AG08395 (cell line): ENCODE measurements at regions not wholly inside any gene's neighbourhood (a gene's known extent, or its start where the extent isn't known, plus 50 kb on each side); places are given as distances from the start of the nearest gene placed in this dataset.

Experiments used
- DNase-seq: peaks from one replicate; pipeline ENCODE4 v3.0.0; 2012; ENCODE audit warnings: mixed read lengths, low spot score

GRCh38 chr6:106035655-106036054 is 50.5 kb upstream of the PRDM1 start:
- DNase-seq, result no peak

- DNase-seq, result no peak
Observed at GRCh38 chr6:106033806-106034205, 52.3 kb upstream of the PRDM1 start.

GRCh38 chr6:106027758-106028157 is 58.4 kb upstream of the PRDM1 start:
- DNase-seq, result no peak

GRCh38 chr6:106026748-106027715 is 59.1 kb upstream of the PRDM1 start:
- no peak for DNase-seq

GRCh38 chr6:106025655-106026054 is 60.5 kb upstream of the PRDM1 start:
- DNase-seq, result peak; percentile 13

DNA sequence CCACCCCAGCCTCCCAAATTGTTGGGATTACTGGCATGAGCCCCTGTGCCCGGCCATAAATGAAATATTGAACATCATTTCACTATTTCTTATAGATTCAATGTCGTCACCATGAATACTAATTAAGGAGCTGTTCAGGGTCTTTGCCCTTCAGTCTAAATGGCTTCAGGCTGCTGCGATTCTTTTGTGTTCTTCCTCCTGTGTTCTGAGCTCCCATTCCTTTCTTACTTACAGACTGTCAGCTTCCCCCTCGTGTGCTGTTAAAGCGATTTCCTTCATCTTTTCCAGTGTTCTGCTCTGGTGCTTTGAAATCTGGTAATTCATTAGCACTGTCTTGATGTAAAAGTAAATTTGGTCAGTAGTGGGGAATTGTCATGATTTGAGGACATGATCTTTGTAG is 63.3 kb upstream of the PRDM1 start:
- DNase-seq, result no peak

GRCh38 chr6:106017454-106017853 is 68.7 kb upstream of the PRDM1 start:
- DNase-seq, result no peak

DNA sequence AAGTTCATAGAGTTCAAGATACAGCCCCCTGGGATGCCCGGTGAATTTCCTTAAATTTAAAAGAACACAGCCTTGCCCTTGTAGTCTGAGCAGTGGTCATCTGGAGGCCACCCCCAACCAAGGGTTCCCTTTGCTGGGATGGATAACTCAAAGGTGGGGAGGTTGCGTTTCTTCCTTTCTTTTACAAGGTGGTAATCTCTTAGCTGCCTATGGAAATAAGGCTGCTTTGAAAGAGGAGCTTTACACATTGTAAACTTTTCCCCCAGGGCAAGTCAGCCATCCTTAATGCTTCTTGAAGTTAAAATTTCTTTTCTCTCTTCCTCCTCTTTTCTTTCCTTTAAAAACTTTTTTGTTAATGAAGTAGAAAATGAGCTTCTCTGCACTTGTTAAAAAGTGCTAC is 71.2 kb upstream of the PRDM1 start:
- DNase-seq, result no peak

DNA sequence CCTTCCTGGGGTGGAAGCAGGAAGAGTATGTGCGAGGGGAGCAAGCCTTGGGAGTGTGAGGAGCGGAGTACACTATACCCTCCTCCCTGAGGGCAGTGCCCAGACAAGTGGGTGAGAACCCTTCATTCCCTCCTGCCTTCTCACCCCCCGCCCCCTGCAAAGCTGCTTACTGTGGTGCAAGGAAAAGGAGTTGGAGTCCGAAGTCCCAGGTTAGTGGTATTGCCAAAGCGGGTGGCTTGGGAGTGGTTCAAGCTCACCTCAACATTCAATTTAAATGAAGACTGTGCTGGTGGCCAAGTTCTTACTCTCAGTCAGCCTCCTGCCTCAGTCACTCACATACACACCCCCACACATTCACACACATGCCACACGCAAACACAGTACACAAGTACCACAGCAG is 74.7 kb upstream of the PRDM1 start:
- no peak for DNase-seq

- DNase-seq, result no peak
Observed at GRCh38 chr6:106005954-106006353, 80.2 kb upstream of the PRDM1 start.

GRCh38 chr6:106005013-106005412 is 81.1 kb upstream of the PRDM1 start:
- no peak for DNase-seq

DNA sequence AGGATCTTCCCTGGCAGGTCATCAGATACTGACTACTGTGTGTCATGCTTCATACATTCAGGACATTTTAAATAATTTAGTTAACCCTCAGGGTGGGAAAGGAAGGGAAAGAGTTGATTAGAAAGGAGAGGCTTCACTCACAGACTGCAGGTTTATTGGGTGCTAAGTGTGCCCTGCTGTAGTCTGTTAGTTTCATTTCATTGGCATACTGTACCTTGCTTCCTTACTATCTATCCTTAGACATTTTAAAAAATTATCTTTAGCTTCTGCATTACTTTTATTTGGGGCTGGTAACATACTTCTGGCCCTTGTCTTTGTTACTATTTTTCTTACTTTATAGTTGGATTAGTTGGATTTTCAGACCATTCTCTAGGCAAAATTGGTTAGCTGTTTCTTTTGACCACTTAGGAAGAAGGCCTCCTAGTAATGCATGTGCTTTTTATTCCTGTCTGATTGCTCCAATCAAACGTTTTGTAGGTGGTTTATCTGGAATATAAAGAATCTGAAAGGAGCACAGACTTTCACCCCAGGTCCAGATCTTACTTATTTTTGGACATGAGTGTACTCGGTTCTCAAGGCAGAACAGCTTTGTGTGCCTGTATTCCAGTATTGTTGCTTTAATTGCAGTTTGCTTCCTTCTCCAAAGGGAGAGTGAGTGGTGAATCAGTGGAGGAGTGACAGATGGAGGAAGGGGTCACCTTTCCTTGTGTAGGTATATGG is 82.7 kb upstream of the PRDM1 start:
- no peak for DNase-seq

DNA sequence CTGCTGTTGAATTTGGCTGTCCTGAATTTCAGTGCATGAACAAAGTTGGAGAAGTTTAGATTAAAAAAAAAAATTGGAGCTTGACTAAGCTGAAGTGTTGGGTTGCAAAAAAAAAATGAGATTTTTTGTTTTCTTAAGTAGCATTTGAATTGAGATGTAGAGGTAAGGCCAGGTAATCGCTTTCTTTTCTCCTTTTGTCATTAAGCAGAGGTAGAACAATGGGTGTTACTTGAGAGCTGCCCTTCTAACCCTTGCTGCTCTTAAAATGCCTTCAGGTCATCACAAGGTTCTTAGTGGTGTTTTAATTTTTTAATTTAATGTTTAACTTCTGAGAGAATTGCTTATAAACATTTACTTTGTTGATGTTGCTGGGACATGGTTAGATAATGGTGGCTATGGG is 84.1 kb upstream of the PRDM1 start:
- no peak for DNase-seq

DNA sequence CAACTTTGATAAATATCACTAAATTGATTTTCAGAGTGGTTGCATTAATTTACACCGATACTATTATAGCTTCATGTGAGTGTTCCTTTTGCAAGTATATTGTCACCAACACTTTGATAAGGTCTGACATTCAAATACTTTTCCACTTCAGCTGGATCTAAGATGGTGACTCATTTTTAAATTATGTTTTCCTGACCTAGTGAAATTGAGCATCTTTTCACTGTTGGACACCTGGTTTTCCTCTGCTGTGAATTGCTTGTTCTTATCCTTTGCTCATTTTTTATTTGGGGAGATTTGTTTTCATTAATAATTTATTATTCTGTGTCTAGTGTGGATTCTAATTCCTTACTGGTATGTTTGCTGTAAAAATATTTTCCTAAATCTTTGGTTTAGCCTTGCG is 85.2 kb upstream of the PRDM1 start:
- no peak for DNase-seq

GRCh38 chr6:105997482-105997881 is 88.7 kb upstream of the PRDM1 start:
- DNase-seq, result no peak

DNA sequence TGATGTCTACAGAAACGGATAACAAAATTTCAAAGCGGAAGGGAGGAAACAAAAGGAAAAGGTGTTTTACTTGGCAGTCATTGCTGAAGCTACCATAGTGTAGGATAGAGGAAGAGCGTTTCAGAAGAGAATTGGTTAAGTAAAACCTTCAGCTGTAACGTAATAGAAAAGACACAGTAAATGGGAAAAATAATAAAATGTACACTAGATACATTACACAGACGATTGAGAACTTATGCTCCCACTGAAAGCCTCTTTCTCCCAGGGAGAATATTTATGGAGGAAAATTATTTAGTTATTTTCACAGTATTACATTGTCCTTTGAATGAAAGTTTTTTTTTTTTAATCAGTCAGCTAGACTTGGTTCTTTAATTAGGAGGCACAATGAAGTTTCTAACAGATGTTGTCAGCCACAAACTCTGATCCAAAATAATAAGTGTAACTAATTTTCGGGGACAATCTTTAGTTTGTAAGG is 90.7 kb upstream of the PRDM1 start:
- DNase-seq, result no peak

- peak; percentile 72 for DNase-seq
Observed at GRCh38 chr6:105994591-105995390, 91.3 kb upstream of the PRDM1 start.

- peak; percentile 39 for DNase-seq
Observed at GRCh38 chr6:105994118-105994590, 92.0 kb upstream of the PRDM1 start.

DNA sequence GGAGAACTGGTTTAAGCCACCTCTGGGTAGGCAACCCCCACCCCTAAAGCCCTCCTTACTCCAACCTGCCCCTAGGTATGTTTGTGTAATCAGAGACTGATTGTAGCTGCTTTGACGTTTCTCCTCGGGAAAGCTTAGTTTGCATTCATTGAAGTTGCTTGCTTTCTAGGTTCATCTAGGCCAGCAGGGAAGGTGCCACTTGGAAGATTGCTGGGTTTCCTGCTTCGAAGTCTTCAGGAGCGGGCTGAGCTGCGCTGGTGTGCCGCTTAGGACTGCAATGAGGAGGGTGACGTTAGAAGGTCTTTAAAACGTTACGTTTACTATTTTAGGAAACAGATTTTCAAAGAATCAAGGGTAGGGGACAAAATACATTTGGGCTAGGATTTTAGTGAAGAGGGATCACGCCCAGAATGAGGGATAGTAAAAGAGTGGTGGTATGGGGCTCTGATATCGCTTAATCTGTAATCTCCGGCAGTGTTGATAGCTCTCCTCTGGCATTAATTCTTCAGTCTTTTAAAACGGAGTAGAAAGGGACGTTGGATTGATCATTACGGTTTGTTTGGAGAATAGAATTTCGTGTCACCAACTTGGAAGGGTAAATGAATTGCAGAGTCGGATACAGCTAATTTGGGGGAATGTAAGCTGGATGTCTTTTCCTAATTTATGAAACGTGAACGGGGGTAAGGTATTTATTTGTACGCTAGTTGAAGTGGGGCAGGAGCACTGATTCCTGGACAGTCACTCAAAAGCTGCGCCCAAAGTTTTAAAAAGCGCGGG is 92.6 kb upstream of the PRDM1 start:
- DNase-seq, result no peak

DNA sequence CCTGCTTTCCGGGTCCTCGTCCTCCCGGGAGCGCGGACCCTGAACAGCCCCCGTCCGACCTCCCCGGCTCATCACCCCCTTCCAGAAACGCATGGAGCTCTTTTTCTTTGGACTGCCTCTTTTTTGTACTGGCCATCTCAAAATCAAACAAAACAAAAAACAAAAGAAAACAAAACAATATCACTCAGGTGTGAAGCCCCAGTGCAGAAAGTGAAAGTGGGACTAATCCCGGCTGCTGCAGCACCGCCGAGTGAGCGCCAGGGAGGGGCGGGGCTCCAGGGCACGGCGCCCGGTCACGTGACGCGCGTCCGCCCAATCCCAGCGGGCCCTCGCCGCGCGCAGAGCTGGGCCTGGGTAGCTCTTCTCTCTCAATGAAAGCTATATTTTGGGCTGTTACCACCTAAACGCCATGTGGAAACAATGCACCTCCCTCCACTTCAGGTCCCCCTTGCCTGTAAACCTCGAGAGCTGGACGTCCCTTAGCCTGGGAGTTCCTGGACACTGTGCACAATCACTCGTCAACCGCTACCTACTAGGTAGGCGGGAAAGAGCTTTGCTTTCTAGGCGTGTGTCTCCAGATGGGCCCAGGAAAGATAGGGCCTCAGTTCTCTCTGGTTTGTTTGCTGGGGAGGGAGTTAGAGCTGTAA is 93.7 kb upstream of the PRDM1 start:
- peak; percentile 93 for DNase-seq
